HG03432 (cell line): ENCODE measurements at regions not wholly inside any gene's neighbourhood (a gene's known extent, or its start where the extent isn't known, plus 50 kb on each side); places are given as distances from the start of the nearest gene placed in this dataset.

Source experiments
- ATAC-seq: cut with Tn5 transposase; IDR thresholded peaks from one replicate; pipeline ENCODE4 v1.9.1; 2021; ENCODE audit warnings: mild to moderate bottlenecking, moderate library complexity; ENCODE audit not compliant: unreplicated experiment

- ATAC-seq: no peak
Measured at GRCh38 chr16:11471548-11471947, 115.2 kb downstream of the LITAF start.

GRCh38 chr16:11472410-11472809, 114.3 kb downstream of the LITAF start:
- ATAC-seq: no peak

- ATAC-seq: no peak
Measured at GRCh38 chr16:11472851-11473250, 113.9 kb downstream of the LITAF start.

- ATAC-seq: no peak
Measured at GRCh38 chr16:11473728-11474127, 113.0 kb downstream of the LITAF start.

- no peak for ATAC-seq
Measured at GRCh38 chr16:11474617-11475291, 112.0 kb downstream of the LITAF start.

- ATAC-seq: no peak
Measured at GRCh38 chr16:11475896-11476630, 110.7 kb downstream of the LITAF start.

GRCh38 chr16:11476676-11477075, 110.0 kb downstream of the LITAF start:
- ATAC-seq: no peak

GRCh38 chr16:11478431-11479119, 108.1 kb downstream of the LITAF start:
- no peak for ATAC-seq

GRCh38 chr16:11479916-11480315, 106.8 kb downstream of the LITAF start:
- no peak for ATAC-seq

GRCh38 chr16:11480634-11481033, 106.1 kb downstream of the LITAF start:
- ATAC-seq: no peak

GRCh38 chr16:11481987-11482386, 104.7 kb downstream of the LITAF start:
- ATAC-seq: no peak

- no peak for ATAC-seq
Measured at GRCh38 chr16:11482946-11483748, 103.6 kb downstream of the LITAF start.

- no peak for ATAC-seq
Measured at GRCh38 chr16:11484691-11485258, 101.9 kb downstream of the LITAF start.

GRCh38 chr16:11485676-11486075, 101.0 kb downstream of the LITAF start:
- no peak for ATAC-seq

GRCh38 chr16:11487289-11487688, 99.4 kb downstream of the LITAF start:
- ATAC-seq: no peak

- ATAC-seq: no peak
Measured at GRCh38 chr16:11488304-11488703, 98.4 kb downstream of the LITAF start.

GRCh38 chr16:11491524-11491923, 95.2 kb downstream of the LITAF start:
- no peak for ATAC-seq

- ATAC-seq: no peak
Measured at GRCh38 chr16:11492808-11493530, 93.8 kb downstream of the LITAF start.

- ATAC-seq: no peak
Measured at GRCh38 chr16:11493531-11493929, 93.2 kb downstream of the LITAF start.

GRCh38 chr16:11494029-11494428, 92.7 kb downstream of the LITAF start:
- no peak for ATAC-seq
